Prostate gland (tissue), 2 donors: ENCODE measurements at regions not wholly inside any gene's neighbourhood (a gene's known extent, or its start where the extent isn't known, plus 50 kb on each side); places are given as distances from the start of the nearest gene placed in this dataset.

Experiments
- CTCF ChIP-seq, 4 experiments: fragments of 200-600 bp in 2 of 4; fragments of 450-650 bp in 2 of 4; sonication (generic) in 2 of 4; IDR thresholded peaks; 1 replicate in 3 of 4; 2 replicates in 1 of 4; pipeline ENCODE4 v1.5.1; 2016 to 2019; ENCODE audit warnings: antibody characterized with exemption in 4 of 4, mild to moderate bottlenecking in 2 of 4, moderate library complexity in 2 of 4
- POLR2A ChIP-seq: fragments of 450-650 bp; IDR thresholded peaks from one replicate; pipeline ENCODE4 v1.6.1; 2016; ENCODE audit warnings: antibody characterized with exemption, mild to moderate bottlenecking
- POLR2AphosphoS5 ChIP-seq: sonication (generic); formaldehyde crosslinking; IDR thresholded peaks from one replicate; pipeline ENCODE4 v1.6.1; 2017; ENCODE audit warnings: antibody characterized with exemption

GRCh38 chr16:55145771-55146603 lies 178.0 kb upstream of the IRX6 start:
- TF ChIP-seq CTCF (IDR thresholded peaks at IDR 0.05) (no peak), POLR2A (no peak), POLR2AphosphoS5 (no peak)
